ENCODE measurements at regions not wholly inside any gene's neighbourhood (a gene's known extent, or its start where the extent isn't known, plus 50 kb on each side); places are given as distances from the start of the nearest gene placed in this dataset.

DNA sequence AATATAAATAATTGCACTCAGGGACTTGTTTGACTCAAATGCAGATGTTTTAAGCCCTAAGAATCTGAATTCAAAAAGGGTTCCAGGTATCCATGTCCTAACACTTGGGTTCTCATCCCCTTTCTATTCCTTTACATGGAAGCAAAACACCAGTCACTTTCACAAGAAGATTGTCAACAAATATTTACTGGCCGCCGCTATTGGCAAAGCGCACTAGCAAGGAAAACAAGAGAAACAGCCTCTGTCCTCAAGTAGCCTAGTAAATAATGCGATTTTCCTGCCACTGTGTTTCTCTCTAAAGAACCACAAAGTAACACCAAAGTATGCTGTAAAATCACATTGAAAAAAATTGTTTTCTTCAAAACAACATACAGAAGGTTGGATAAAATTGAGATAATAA is 66.7 kb upstream of the EZH2 start:
- DNase-seq = no peak

DNA sequence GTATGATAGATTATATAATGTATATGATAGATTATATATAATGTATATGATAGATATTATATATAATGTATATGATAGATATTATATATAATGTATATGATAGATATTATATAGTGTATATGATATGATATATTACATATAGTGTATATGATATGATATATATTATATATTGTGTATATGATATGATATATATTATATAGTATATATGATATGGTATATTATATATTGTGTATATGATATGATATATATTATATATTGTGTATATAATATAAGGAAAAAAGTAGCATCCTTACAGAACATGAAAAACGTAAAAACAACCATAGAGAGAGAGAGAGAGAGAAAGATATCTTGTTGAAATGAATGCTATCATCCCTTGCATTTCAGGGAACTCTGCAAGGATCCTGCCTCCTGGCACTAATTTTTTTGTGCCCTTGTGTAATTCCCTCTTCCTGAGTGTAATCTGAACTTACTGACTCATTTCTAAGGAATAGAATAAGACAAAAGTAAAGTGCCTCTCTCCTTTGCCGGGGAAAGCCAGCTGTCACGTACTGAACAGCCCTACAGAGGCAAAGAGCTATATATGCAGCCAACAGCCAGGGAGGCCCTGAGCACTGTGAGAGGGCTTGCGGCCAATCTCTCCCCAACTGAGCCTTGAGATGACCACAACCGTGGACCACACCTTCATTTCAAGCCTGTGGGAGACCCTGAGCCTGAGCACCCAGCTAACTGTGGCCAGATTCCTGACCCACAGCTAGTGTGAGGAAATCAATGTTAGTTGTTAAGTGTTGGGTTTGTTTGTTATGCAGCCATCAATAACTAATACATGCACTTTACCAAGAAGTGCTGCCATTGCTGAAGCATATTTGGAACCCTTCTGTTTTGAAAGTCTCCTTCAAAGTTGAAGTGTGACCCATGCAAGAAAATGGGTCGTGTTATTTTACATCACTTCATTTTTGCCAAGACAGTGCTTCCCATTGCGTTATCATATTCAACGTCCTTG is 61.1 kb upstream of the EZH2 start:
- DNase-seq = no peak

DNA sequence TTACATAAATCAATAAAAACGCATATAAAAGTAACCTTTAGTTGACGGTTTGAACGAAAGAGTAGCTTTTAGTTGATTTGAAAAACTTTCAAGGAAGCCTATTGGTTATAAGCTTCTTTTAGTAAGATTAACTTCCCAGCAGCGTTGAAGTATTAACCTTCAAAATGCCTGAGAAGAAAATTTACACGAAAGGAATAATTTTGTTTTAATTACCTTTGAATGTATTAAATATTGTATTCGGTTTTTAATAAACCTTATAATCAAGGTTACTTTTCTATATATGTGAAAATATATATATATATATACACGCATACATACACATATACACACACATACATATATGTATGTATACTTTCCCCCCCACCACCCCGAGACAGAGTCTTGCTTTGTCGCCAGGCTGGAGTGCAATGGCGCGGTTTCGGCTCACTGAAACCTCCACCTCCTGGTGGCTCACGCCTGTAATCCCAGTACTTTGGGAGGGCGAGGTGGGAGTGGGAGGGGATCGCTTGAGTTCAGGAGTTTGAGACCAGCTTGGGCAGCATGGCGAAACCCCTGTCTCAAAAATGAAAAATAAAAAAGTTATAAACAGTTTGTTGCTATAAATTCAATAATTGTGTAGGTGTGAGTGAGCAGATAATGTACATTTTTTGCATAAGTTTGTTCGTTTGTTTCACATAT is 57.6 kb upstream of the EZH2 start:
- peak; percentile 91 for DNase-seq

DNA sequence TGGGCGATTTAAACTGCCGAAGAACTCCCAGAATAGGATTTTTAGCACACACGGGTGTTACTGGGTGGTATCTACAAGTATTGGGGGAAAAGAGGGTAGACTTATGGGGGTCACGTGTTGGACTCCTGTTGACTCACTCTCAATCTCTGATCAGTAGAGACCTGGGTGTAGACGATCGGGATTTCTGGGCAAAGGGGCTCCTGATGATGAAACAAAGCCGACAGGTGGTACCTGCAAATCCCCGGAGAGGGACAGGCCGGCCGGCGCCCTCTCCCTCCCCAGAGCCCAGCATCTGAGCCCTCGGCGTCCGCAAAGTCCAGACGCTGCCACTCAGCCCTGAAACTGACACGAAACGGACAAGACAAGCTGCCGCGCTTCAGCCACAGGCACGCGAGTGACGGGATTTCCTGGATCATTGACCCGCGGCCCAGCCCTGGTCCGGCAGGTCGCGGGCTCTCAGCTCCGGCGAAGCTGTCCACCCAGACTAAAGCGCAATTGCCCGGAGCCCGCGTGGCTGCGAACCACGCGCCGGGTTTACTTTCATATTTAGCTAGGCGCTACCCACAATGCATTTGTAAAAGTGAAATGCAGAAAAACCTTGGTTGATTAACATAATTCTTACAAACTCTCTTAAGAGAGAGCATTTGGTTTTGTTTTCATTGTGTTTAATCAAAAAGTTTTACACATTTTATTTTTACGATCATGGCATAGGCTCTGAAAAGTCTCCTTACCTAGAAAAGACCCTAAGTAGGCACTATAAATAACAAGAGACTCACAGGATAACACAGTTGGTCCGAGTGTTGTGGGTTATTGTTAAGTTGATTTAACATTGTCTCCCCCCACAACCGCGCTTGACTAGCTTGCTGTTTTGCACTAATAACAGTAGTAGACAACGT is 56.9 kb upstream of the EZH2 start:
- peak; percentile 94 for DNase-seq

DNA sequence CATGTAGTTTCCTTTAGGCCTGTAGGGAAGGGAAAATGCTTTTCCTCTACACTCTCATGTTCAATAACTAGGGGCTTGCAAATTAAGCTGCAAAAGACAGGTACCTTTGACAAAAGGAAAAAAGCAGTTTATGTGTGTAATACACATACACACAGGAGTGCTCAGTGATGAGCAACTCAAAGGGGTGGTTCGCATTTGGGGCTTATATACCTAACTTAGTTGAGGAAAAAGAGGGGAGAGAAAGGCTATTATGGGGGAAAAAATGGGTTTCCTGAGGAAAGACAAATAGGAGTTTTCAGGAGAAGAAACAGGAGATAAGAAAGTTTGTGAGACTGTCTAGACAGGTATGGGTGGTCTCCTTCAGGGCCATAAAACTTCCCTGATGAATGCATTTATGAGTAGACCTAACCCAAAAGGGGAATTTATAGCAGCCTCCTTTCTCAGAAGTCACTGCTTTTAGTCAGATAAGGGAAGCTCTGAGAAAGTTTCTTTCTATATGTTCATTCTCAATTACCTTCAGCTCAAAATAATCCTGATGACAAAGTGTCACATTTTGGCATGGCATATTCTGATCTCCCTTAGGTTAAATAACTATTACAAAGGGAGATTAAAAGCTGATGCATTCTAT is 55.2 kb upstream of the EZH2 start:
- DNase-seq = peak; percentile 39

DNA sequence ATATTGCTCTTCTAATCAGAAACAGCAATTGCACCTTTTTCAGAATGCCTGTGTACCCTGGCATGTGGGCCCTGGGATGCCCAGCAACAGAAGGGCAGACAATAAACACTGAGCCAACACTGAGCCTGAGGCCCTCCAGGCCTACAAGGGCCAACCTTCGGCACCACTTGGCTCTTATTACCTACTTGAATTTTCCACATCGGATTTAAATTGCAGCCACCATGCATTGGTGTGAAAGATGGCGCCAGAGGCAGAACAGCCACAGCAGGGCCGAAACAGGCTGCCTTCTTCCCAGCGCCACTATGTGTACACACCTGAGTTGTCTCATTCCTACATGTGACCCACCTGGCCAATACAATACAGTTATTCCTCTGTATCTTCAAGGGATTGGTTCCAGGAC is 51.4 kb upstream of the EZH2 start:
- no peak for DNase-seq
